ENCODE measurements at regions not wholly inside any gene's neighbourhood (a gene's known extent, or its start where the extent isn't known, plus 50 kb on each side); places are given as distances from the start of the nearest gene placed in this dataset.

DNA sequence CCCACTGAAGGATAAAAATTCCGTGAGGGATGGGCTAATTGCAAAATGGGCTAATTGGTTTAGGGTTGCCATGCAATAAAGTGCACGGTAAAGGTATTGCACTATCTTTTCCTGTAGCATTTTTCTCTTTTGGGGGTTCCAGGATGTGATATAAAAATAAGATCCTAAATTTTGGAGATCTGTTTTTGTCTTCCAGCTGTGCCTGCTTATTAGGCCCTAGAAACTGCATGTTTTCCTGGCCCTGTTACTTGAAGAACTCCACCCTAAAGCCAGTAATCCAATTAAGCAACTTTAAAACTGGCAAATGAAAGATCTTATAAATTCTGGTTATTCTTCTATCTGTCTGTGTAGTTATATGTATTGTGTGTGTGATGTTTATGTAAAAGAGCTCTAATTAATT, 2489.6 kb downstream of the PCDH9 start:
- ChIA-PET POLR2A (no interaction called here), SMC1A (ENCODE audit: uncharacterized antibody, unreplicated experiment) (interaction anchor here (0.9 to 2.2 kb wide), 4 partner anchors 11 to 34 kb away, joined by 3 to 4 read pairs (median 3); no protein-coding TSS in a partner anchor), RAD21 (ENCODE audit: unreplicated experiment) (no interaction called here), CTCF (interaction anchor here (0.9 to 1.1 kb wide), 2 partner anchors 9 to 37 kb away, joined by 3 read pairs; no protein-coding TSS in a partner anchor)
- no TSS peak for BruUV-seq (replicated peaks)
- no peak overlapping the region for H3K4me2 ChIP-seq (ENCODE audit: control insufficient read depth, insufficient read depth)
- intact Hi-C loops (cut with micrococcal nuclease; ENCODE audit: unreplicated experiment) (no loop called here), in situ Hi-C loops (cut with MboI) (no loop called here)
- H2AFZ ChIP-seq (ENCODE audit: control insufficient read depth, low read depth, low read length) = no peak overlapping the region
- ATAC-seq (no peak), FAIRE-seq (no peak), DNase-seq (ENCODE audit: low read depth, low spot score) (no peak)
- WGBS (ENCODE audit: insufficient coverage, insufficient replicate concordance, low lambda C conversion rate, missing lambda C conversion rate) = 13% methylated on average over 2 of the region's 2 CpGs
- no peaks in the 10 kb centered on the region for H3K4me1 ChIP-seq (ENCODE audit: control insufficient read depth, insufficient read depth, low read length)
- no peaks in the 10 kb centered on the region for H4K20me1 ChIP-seq (ENCODE audit: control insufficient read depth, insufficient read depth)
- no peaks in the 10 kb centered on the region for H3K9me3 ChIP-seq (replicated peaks; ENCODE audit: control insufficient read depth, insufficient read depth, low read length)
- no peaks in the 10 kb centered on the region for H3K36me3 ChIP-seq (ENCODE audit: control insufficient read depth in 2 of 2, insufficient read depth in 2 of 2, low read length in 1 of 2)
- H3K4me3 ChIP-seq = no peak overlapping the region
- no peaks in the 10 kb centered on the region for H3K27me3 ChIP-seq (replicated peaks in 1 of 2; ENCODE audit: control insufficient read depth in 2 of 2, insufficient read depth in 2 of 2, low read length in 1 of 2)
- H3K79me2 ChIP-seq (ENCODE audit: control insufficient read depth, insufficient read depth, low read length) = no peaks in the 10 kb centered on the region
- TF ChIP-seq NFIC (IDR thresholded peaks at IDR 0.05; ENCODE audit: low read depth, low read length) (no peak), RFX5 (IDR thresholded peaks at IDR 0.05; ENCODE audit: low read depth, low read length) (no peak), NBN (IDR thresholded peaks at IDR 0.05) (no peak), MTA2 (IDR thresholded peaks at IDR 0.05; ENCODE audit: low read depth) (no peak), TARDBP (IDR thresholded peaks at IDR 0.05; ENCODE audit: borderline replicate concordance) (no peak), PAX8 (IDR thresholded peaks at IDR 0.05) (no peak), NFXL1 (IDR thresholded peaks at IDR 0.05; ENCODE audit: borderline replicate concordance) (no peak), STAT3 (IDR thresholded peaks at IDR 0.05; ENCODE audit: low read depth, low read length) (no peak), CBFB (IDR thresholded peaks at IDR 0.05; ENCODE audit: low read depth) (no peak), CBX3 (IDR thresholded peaks at IDR 0.05; ENCODE audit: borderline replicate concordance, low read depth) (no peak)
- TF ChIP-seq, protein P1, sequence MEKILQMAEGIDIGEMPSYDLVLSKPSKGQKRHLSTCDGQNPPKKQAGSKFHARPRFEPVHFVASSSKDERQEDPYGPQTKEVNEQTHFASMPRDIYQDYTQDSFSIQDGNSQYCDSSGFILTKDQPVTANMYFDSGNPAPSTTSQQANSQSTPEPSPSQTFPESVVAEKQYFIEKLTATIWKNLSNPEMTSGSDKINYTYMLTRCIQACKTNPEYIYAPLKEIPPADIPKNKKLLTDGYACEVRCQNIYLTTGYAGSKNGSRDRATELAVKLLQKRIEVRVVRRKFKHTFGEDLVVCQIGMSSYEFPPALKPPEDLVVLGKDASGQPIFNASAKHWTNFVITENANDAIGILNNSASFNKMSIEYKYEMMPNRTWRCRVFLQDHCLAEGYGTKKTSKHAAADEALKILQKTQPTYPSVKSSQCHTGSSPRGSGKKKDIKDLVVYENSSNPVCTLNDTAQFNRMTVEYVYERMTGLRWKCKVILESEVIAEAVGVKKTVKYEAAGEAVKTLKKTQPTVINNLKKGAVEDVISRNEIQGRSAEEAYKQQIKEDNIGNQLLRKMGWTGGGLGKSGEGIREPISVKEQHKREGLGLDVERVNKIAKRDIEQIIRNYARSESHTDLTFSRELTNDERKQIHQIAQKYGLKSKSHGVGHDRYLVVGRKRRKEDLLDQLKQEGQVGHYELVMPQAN (conservative IDR thresholded peaks at IDR 0.05) = no peak
- TF ChIP-seq, protein P2, sequence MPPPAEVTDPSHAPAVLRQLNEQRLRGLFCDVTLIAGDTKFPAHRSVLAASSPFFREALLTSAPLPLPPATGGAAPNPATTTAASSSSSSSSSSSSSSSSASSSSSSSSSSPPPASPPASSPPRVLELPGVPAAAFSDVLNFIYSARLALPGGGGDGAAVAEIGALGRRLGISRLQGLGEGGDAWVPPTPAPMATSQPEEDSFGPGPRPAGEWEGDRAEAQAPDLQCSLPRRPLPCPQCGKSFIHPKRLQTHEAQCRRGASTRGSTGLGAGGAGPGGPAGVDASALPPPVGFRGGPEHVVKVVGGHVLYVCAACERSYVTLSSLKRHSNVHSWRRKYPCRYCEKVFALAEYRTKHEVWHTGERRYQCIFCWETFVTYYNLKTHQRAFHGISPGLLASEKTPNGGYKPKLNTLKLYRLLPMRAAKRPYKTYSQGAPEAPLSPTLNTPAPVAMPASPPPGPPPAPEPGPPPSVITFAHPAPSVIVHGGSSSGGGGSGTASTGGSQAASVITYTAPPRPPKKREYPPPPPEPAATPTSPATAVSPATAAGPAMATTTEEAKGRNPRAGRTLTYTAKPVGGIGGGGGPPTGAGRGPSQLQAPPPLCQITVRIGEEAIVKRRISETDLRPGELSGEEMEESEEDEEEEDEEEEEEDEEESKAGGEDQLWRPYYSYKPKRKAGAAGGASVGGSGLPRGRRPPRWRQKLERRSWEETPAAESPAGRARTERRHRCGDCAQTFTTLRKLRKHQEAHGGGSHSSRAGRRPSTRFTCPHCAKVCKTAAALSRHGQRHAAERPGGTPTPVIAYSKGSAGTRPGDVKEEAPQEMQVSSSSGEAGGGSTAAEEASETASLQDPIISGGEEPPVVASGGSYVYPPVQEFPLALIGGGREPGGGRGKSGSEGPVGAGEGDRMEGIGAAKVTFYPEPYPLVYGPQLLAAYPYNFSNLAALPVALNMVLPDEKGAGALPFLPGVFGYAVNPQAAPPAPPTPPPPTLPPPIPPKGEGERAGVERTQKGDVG (CRISPR knock-in tag; IDR thresholded peaks at IDR 0.05) = no peak
- TF ChIP-seq, protein P3, sequence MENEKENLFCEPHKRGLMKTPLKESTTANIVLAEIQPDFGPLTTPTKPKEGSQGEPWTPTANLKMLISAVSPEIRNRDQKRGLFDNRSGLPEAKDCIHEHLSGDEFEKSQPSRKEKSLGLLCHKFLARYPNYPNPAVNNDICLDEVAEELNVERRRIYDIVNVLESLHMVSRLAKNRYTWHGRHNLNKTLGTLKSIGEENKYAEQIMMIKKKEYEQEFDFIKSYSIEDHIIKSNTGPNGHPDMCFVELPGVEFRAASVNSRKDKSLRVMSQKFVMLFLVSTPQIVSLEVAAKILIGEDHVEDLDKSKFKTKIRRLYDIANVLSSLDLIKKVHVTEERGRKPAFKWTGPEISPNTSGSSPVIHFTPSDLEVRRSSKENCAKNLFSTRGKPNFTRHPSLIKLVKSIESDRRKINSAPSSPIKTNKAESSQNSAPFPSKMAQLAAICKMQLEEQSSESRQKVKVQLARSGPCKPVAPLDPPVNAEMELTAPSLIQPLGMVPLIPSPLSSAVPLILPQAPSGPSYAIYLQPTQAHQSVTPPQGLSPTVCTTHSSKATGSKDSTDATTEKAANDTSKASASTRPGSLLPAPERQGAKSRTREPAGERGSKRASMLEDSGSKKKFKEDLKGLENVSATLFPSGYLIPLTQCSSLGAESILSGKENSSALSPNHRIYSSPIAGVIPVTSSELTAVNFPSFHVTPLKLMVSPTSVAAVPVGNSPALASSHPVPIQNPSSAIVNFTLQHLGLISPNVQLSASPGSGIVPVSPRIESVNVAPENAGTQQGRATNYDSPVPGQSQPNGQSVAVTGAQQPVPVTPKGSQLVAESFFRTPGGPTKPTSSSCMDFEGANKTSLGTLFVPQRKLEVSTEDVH (IDR thresholded peaks at IDR 0.05; ENCODE audit: low read depth, partially characterized antibody) = no peak
- TF ChIP-seq, protein P4, sequence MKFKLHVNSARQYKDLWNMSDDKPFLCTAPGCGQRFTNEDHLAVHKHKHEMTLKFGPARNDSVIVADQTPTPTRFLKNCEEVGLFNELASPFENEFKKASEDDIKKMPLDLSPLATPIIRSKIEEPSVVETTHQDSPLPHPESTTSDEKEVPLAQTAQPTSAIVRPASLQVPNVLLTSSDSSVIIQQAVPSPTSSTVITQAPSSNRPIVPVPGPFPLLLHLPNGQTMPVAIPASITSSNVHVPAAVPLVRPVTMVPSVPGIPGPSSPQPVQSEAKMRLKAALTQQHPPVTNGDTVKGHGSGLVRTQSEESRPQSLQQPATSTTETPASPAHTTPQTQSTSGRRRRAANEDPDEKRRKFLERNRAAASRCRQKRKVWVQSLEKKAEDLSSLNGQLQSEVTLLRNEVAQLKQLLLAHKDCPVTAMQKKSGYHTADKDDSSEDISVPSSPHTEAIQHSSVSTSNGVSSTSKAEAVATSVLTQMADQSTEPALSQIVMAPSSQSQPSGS (IDR thresholded peaks at IDR 0.05; ENCODE audit: low read length) = no peak
- no peak overlapping the region for H3K9ac ChIP-seq (ENCODE audit: control insufficient read depth, insufficient read depth, low read length)
- H3K27ac ChIP-seq (ENCODE audit: control insufficient read depth, insufficient read depth) = no peak overlapping the region
